C4-2B (cell line): ENCODE measurements at regions not wholly inside any gene's neighbourhood (a gene's known extent, or its start where the extent isn't known, plus 50 kb on each side); places are given as distances from the start of the nearest gene placed in this dataset.

ENCODE experiments used
- H3K27ac ChIP-seq: fragments of 450-650 bp; 2 replicates; pipeline ENCODE4 v1.5.1; 2017
- CTCF ChIP-seq: fragments of 450-650 bp; conservative IDR thresholded peaks from 2 replicates; pipeline ENCODE4 v1.5.1; 2017; ENCODE audit warnings: mild to moderate bottlenecking
- ZFX ChIP-seq: fragments of 450-650 bp; IDR thresholded peaks from 2 replicates; pipeline ENCODE4 v1.6.1; 2017

GRCh38 chrX:10897768-10898167, 213.4 kb upstream of the HCCS start:
- H3K27ac ChIP-seq = no peak overlapping the region
- TF ChIP-seq ZFX (no peak), CTCF (no peak)

DNA sequence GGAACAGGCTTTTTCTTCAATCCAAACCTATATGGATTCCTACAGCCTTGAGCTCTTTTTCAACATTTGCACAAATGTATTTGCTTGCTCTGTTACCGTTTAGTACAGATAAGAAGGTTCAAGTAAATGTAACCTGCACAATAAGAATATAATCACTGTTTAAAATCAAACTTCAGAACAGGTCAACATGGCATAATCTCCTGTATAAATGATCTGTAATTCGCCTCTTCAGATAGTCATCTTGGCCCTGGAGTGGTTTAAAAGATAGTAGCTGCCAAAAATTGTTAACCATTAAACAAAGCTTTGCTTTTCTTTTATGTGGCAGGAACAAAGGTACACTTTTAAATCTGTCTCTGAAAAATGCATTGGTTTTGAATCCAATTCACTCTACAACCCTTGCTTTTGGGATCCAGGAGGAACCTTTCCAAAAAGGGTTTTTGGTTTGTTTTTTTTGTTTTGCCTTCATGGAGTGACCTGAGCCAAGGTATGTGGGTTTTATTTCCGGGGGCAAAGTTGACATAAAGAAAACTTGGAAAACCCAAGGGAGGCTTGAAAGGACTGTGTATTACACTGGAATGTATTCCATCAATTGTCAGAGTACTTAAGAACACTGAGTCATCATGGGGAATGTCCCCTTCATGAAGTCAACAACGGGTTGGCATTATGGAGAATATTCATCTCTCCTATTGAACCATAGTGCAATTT, 210.4 kb upstream of the HCCS start:
- no peak overlapping the region for H3K27ac ChIP-seq
- no peak for TF ChIP-seq CTCF

DNA sequence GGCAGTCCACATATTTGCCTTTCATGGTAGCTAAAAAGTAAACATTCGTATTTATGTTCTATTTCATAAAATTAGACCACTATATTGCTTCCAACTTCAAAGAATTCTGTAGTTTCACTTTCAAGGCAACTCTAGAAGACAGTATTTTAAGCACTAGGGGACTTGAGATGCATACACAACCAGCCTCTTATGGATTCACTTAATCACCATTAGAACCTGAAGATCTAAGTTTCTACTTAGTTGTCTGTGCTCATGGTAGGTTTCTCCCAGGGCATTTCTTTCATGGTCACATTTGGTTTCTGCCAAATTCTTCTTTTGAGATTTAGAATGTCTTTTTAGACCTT, 209.9 kb upstream of the HCCS start:
- TF ChIP-seq ZFX = no peak
- TF ChIP-seq CTCF = no peak
- H3K27ac ChIP-seq = no peak overlapping the region

- H3K27ac ChIP-seq = no peak overlapping the region
- TF ChIP-seq ZFX = no peak
- TF ChIP-seq CTCF = no peak
Observed at GRCh38 chrX:10902001-10902400, 209.1 kb upstream of the HCCS start.

DNA sequence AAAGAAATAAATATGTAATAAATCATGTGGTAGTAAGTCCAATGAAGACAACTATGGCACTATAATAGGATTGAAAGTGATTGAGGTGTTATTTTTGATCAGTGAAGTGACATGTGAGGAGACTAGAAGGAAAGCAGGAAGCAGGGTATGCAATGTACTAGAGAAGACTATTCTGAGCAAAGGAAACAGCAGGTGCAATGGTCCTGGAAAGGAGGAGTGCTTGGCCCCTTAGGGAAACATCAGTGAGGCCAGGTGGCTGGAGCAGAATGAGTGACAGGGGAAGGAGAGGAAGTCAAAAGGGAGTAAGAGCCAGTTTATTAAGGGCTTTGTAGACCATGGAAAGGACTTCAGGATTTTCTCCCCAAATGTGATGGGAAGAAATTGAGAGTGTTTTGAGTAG, 207.6 kb upstream of the HCCS start:
- H3K27ac ChIP-seq = no peak overlapping the region
- TF ChIP-seq ZFX = no peak
- no peak for TF ChIP-seq CTCF

- no peak for TF ChIP-seq CTCF
- no peak for TF ChIP-seq ZFX
- H3K27ac ChIP-seq = no peak overlapping the region
Observed at GRCh38 chrX:10904220-10904619, 206.9 kb upstream of the HCCS start.

GRCh38 chrX:10906866-10907265, 204.3 kb upstream of the HCCS start:
- no peak for TF ChIP-seq ZFX
- no peak for TF ChIP-seq CTCF

More at GRCh38 chrX:10906866-10907265, 204.3 kb upstream of the HCCS start:
- H3K27ac ChIP-seq = no peak overlapping the region
